UCSD-AML1 (cell line): ENCODE measurements at regions not wholly inside any gene's neighbourhood (a gene's known extent, or its start where the extent isn't known, plus 50 kb on each side); places are given as distances from the start of the nearest gene placed in this dataset.
"Not testable (repeated sequence)": the region's sequence is repeated elsewhere in the genome, so short reads cannot be mapped to it uniquely, and the experiment has no call there.

Source experiments
- DNase-seq: peaks from one replicate; lab custom pipeline; 2025; ENCODE audit not compliant: unreplicated experiment; lab: John Stamatoyannopoulos, UW

- no peak for DNase-seq
Measured at GRCh38 chr1:83060651-83061390, 938.1 kb downstream of the TTLL7 start.

- no peak for DNase-seq
Measured at GRCh38 chr1:83060221-83060620, 938.7 kb downstream of the TTLL7 start.

DNA sequence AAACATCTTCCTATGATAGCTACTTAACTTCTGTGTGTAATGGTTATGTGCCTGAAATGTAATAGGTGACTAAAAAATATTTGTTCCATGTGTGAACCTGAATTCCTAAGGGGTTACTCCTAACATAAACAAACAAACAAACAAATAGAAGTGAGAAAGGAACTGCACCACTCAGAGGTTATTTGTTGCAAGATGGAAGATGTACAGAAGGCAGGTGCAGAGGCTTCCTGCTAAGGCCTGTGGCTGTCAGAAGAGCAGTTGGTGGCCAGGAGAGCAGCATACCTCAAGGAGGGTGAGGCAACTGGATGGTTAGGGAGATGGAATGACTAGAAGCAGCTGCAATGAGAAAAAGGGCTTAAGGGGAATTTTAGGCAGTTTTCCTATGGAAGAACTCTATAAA, 940.6 kb downstream of the TTLL7 start:
- no peak for DNase-seq

DNA sequence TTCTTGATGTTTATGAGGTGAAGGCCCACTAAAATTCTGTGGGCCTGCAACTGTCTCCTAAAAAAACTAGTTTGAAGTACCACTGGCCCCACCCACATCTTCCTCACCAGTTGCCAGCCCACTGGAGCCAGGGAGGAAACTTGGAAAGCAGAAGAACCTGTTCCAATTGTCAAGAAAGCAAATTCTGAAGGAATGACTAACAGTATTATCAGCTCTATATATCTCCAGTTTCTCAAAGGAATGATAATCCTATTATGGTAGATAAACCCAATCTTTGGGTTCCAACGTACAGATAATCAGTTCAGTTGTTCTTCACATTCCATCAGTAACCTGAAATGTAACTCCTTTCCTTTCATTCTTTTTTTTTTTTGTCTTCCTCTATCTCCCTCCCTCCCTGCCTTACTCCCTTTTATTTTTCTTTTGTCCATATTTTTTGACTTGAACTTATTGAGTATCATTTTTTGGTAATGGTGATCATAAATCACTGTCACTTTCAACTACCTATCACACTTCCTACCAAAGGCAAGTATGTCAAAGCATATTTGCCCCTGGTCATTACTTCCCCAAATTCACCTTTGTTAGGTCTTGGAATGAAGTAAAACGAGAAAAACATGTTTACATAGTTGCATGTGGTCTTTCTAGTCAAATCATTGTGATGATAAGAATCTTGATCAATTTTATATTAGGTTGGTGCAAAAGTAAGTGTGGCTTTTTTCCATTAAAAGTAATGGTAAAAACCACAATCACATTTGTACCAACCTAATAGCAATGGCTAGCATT, 943.4 kb downstream of the TTLL7 start:
- no peak for DNase-seq

DNA sequence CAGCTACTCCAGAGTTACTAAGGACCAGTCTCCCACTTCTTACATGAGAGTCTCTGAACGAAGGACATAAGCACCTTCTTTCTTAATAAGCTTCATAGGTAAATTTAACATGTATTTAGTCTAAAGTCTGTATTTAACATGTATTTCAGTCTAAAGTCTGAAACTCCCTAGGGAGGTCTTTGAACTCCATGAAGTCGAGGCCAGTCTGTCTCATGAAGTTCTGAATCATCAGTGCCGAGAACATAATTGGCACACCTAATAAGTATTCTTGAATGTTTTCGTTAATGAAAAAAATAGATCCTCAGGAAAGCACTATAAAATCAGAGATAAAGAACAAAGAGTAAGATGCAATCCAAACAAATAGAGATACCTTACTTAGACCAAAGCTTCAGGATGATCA, 945.5 kb downstream of the TTLL7 start:
- DNase-seq = no peak

- no peak for DNase-seq
Measured at GRCh38 chr1:83052865-83053264, 946.1 kb downstream of the TTLL7 start.

DNA sequence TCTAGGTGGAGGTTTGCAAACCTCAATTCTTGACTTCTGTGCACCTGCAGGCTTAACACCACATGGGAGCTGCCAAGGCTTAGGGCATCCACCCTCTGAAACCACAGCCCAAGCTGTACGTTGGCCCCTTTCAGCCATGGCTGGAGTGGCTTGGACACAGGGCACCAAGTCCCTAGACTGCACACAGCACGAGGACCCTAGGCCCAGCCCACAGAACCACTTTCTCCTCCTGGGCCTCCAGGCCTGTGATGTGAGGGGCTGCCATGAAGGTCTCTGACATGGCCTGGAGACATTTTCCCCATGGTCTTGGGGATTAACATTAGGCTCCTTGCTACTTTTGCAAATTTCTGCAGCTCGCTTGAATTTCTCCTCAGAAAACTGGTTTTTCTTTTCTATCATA, 947.9 kb downstream of the TTLL7 start:
- DNase-seq = not testable (repeated sequence)

DNA sequence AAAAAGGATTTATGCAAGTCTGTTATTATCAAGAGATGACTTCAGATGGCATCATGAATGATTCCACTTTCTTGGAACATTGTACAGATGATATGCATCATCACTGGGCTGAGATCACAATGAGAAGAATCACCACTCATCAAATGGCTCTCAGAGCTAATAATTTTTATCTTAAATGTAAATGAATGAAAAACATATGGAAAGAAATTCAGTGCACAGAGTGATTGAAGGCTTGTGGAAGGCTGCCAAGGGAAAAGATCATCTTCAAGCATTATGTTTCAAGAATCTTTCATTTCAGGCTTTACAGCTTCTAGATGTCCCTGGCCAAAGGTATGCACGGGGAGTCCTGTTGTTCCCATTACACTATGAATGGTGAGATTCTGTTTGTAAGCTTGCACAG, 955.7 kb downstream of the TTLL7 start:
- no peak for DNase-seq

GRCh38 chr1:83039091-83039490, 959.8 kb downstream of the TTLL7 start:
- not testable (repeated sequence) for DNase-seq

DNA sequence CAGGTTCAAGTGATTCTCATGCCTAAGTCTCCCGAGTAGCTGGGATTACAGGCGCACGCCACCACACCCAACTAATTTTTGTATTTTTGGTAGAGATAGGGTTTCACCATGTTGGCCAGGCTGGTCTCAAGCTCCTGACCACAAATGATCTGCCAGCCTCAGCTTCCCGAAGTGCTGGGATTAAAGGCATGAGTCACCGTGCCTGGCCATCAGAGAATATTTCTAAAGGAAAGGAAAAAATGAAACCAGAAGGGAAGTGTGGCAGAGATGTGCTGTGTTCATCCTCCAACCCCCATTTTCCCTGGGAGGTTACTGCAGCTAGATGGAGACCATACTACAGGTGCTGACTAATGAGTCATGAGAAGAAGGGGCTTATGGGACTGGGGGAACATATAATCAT, 964.1 kb downstream of the TTLL7 start:
- no peak for DNase-seq

DNA sequence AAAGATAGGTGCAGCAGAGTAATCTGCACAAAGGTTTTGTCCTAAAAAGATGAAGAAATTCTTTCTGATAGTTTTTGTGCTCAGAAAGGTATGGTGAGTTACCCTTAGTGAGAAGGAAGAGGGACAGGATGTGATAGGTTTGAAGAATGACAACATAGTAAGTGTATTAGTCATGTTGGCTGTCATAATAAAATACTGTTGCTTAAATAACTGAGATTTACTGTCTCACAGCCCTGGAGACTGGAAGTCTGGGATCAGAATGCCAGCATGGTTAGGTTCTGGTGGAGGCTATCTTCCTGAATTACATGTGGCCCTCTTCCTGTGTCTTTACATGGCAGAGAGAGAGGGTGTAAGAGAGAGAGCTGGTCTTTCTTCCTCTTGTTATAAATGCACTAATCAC, 965.2 kb downstream of the TTLL7 start:
- no peak for DNase-seq

DNA sequence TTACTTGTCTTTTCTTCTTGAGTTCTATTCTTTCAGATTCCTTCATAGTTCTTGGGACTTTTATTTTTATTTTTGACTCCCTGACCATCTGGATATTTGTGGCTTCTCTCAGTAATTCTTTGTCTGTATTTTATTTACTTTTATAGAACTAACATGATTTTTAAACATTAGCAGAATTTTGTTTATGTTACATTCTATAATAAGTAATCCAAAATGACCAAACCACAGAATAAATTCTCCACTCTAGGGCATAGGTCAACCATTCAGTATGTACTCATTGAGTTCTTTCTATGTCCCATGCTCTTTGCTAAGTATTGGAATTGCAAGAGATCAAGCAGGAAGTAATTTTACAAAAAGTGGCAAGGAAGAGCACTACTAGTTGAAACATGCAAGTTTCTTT, 969.0 kb downstream of the TTLL7 start:
- DNase-seq = no peak

DNA sequence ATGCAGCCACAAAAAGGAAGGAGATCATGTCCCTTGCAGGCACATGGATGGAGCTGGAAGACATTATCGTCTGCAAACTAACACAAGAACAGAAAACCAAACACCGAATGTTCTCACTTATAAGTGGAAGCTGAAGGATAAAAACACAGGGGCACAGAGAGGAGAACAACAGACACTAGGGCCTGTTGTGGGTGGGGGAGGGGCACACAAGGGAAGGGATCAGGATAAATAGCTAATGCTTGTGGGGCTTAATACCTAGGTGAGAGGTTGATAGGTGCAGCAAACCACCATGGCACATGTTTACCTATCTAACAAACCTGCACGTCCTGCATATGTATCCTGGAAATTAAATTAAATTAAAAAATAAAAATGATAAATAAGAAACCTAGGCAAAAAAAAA, 969.9 kb downstream of the TTLL7 start:
- no peak for DNase-seq

- no peak for DNase-seq
Measured at GRCh38 chr1:83028467-83028866, 970.5 kb downstream of the TTLL7 start.

DNA sequence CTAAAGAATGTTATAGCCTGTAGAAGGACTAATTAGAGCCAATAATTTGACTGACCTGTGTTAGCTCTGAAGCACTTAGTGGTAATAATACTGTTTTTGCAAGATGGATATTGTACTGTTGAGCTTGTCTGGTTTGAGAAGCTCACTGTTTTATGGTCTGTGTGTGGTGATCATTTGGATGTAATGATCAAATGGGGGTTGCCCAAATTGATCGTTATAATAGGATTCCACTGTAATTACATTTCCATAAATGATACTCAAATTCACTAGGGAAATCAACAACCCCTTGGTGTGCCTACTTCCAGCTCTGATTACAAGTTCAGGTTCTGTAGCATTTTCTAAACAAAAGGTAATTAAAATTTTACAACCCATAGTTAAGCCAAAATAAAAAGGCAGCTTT, 971.4 kb downstream of the TTLL7 start:
- DNase-seq = no peak

DNA sequence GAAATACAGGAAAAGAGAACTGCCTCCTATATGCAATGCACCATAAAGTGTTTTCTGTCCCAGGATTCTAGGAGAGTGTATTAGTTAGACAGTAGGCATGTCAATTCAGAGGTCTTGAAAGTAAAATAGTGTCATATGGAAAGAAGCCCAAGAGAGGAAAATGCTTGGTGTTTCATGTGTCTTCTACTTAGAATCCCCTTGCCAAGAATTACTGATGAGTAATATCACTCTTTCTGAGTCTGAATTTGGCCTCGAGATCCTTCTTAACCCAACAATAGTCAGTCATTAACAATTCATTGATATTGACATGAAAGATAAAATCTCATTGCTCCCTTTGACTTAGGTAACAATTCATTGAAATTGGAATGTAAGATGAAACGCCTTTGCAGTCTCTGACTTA, 972.2 kb downstream of the TTLL7 start:
- DNase-seq = no peak

DNA sequence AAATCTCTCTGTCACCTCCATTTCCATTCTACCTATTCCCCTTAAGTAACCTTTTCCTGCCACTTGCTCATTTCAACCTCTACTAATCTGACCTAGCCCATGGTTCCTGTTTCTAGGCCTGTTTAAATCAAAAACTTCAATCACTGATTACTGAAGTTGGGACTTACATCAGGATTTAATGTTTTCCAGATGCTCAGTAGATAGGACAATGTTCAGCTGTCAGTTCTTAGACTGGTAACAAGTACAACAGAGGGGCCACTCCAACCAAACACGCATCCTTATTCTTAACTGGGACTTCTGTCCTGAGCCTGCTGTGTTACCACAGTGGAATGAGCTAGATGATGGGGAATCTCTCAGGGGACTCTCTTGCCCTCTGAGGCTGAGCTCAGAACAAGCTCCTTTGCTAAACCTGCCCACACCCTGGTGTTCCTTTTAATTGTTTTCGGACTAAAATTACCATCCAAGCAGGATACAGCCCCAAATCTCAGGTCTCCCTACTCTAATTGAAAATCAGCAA, 974.6 kb downstream of the TTLL7 start:
- no peak for DNase-seq

DNA sequence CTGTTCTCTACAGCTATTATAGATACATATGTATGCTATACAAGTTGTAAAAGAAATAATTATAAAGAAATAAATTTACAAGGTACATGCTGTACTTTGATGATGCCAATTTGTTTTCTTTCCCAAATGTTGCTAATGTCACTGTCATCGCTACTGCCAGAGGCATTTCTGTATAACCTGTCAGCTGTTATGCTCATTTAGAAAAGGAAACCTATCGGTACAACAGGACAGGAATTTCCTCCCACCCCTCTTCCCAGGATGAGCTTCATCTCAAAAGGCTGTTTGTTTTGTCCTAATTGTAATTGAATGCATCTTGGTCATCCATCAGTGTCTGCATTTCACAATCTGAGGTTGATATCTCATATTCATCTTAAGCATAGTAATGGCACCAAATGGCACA, 975.7 kb downstream of the TTLL7 start:
- DNase-seq = no peak

- no peak for DNase-seq
Measured at GRCh38 chr1:83022206-83022605, 976.7 kb downstream of the TTLL7 start.

DNA sequence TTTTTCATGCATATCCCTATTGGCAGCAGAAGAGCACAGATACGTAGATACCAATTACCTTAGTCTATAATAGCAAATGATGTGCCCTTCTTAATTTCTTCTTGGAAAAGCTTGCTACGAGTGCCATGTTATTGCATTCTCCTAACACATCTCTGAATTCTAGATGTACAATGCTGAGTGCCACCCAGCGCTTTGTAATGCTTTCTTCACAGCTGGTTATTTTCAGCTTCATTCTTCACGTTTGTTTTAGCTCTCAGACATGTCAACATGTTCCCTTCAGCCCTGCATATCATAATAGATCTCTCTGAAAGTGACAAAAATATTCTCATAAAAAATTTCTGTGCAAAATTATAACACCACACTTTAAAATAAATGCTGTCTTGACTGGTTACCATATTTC, 981.2 kb downstream of the TTLL7 start:
- no peak for DNase-seq

GRCh38 chr1:83017276-83017675, 981.7 kb downstream of the TTLL7 start:
- no peak for DNase-seq

DNA sequence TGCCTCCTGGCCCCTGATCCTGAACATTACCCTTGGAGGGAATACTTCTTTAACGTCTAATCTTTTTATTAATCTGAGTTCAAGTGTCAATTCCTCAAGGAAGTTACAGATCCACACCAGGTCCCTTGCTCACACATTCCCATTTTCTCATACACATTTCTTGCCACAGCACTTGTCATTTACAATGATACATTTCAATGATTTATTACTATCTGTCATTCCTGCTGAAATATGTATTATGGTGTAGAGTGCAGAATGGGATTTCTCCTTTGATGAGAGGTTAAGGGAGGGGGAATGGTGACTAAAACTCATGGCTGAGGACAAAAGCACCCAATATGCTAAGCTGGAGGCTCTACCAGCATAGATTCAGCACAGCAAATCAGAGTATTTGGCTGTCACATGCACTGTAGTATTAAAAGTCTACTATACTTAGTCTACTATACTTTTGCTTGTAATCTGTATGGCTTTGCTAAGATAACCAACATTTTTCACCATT, 982.5 kb downstream of the TTLL7 start:
- no peak for DNase-seq
